SU-DHL-6 (cell line): ENCODE measurements at regions not wholly inside any gene's neighbourhood (a gene's known extent, or its start where the extent isn't known, plus 50 kb on each side); places are given as distances from the start of the nearest gene placed in this dataset.
A peak's percentile ranks its signal among the peaks of the same experiment; 100 is the strongest.

ENCODE experiments used
- H2AFZ ChIP-seq: fragments of 200-600 bp; sonication (generic); 2 replicates; pipeline ENCODE4 v1.6.1; 2014; ENCODE audit warnings: low read depth, mild to moderate bottlenecking, moderate library complexity, mixed read lengths, antibody characterized with exemption, low read length; ENCODE audit not compliant: severe bottlenecking
- H3F3A ChIP-seq: fragments of 200-600 bp; shearing (Covaris generic); 2 replicates; pipeline ENCODE4 v1.6.0; 2016; ENCODE audit warnings: antibody characterized with exemption, mild to moderate bottlenecking; ENCODE audit not compliant: insufficient read depth
- H3K27ac ChIP-seq: fragments of 200-600 bp; sonication (generic); 2 replicates; pipeline ENCODE4 v1.5.1; 2016; ENCODE audit warnings: low read depth, mild to moderate bottlenecking, low read length, moderate library complexity, mixed read lengths
- H3K27me3 ChIP-seq: fragments of 200-600 bp; sonication (generic), shearing (Covaris generic); 2 replicates; pipeline ENCODE4 v1.6.0; 2014; ENCODE audit warnings: mild to moderate bottlenecking, low read length
- H3K36me3 ChIP-seq: fragments of 200-600 bp; sonication (generic); 2 replicates; pipeline ENCODE4 v1.6.1; 2014; ENCODE audit warnings: mild to moderate bottlenecking, low read length, mixed read lengths
- H3K4me2 ChIP-seq: fragments of 300-600, 200-600 bp; shearing (Covaris generic), sonication (generic); 2 replicates; pipeline ENCODE4 v1.6.0; 2014; ENCODE audit warnings: low read length, low read depth, mild to moderate bottlenecking; ENCODE audit not compliant: poor library complexity, severe bottlenecking
- H3K4me3 ChIP-seq: fragments of 200-600 bp; sonication (generic); 2 replicates; pipeline ENCODE4 v1.5.1; 2014; ENCODE audit warnings: antibody characterized with exemption, low read length, mild to moderate bottlenecking, mixed read lengths; ENCODE audit not compliant: insufficient read depth, poor library complexity, severe bottlenecking
- H3K79me2 ChIP-seq: fragments of 200-600 bp; sonication (generic); 2 replicates; pipeline ENCODE4 v1.6.1; 2014; ENCODE audit warnings: mild to moderate bottlenecking, low read length, moderate library complexity; ENCODE audit not compliant: insufficient read depth
- H3K9ac ChIP-seq: fragments of 200-600 bp; sonication (generic); 2 replicates; pipeline ENCODE4 v1.7.0; 2014; ENCODE audit warnings: mild to moderate bottlenecking, low read length
- H3K9me2 ChIP-seq: fragments of 200-600 bp; sonication (generic); replicated peaks from 2 replicates; pipeline ENCODE4 v1.6.1; 2014; ENCODE audit warnings: low read length; ENCODE audit not compliant: insufficient read depth
- H3K9me3 ChIP-seq: fragments of 200-600 bp; sonication (generic); 2 replicates; pipeline ENCODE4 v1.6.1; 2014; ENCODE audit warnings: low read length, mixed read lengths; ENCODE audit not compliant: insufficient read depth
- H4K20me1 ChIP-seq: fragments of 200-600 bp; sonication (generic); 2 replicates; pipeline ENCODE4 v1.6.1; 2014; ENCODE audit warnings: low read depth, mild to moderate bottlenecking, antibody characterized with exemption, low read length, moderate library complexity, mixed read lengths
- CTCF ChIP-seq: fragments of 200-600 bp; sonication (generic); IDR thresholded peaks from one replicate; pipeline ENCODE4 v1.5.1; 2017; ENCODE audit warnings: antibody characterized with exemption, mild to moderate bottlenecking, low read length, moderate library complexity; ENCODE audit not compliant: insufficient read depth, poor library complexity, severe bottlenecking
- EZH2phosphoT487 ChIP-seq: fragments of 200-600 bp; sonication (generic), shearing (Covaris generic); conservative IDR thresholded peaks from 2 replicates; pipeline ENCODE4 v1.6.1; 2018; ENCODE audit warnings: mild to moderate bottlenecking, antibody characterized with exemption, low read length, moderate library complexity, mixed read lengths

DNA sequence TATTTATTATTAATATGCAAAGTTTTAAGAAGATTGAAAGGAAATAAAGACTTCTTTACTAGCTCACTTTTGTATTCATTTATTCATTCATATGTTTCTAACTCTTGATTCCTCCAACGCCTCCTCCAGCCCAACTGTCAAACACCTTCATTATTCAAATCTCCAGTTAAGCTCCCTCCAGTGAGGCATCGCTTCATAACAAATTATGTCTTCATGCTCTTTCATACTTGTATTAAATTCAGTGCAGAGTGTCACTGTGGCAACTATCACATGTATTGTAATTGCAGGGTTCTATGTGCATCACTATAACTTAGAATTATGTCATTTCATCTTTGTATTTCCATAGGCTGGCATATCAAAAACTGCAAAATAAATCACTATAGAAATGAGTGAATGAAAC, 1394.2 kb upstream of the PCDH7 start:
- no peaks in the 10 kb centered on the region for H3F3A ChIP-seq
- no peak overlapping the region for H2AFZ ChIP-seq
- no peak overlapping the region for H3K9ac ChIP-seq
- no peaks in the 10 kb centered on the region for H3K27me3 ChIP-seq
- no peaks in the 10 kb centered on the region for H3K79me2 ChIP-seq
- no peaks in the 10 kb centered on the region for H3K9me3 ChIP-seq
- no peaks in the 10 kb centered on the region for H4K20me1 ChIP-seq
- no peak overlapping the region for H3K27ac ChIP-seq
- no peak overlapping the region for H3K4me2 ChIP-seq
- no peaks in the 10 kb centered on the region; the same call in 1 of the 2 replicates for H3K36me3 ChIP-seq
- no peak for TF ChIP-seq CTCF
- TF ChIP-seq EZH2phosphoT487: no peak
- H3K4me3 ChIP-seq: no peak overlapping the region
- no peaks in the 10 kb centered on the region for H3K9me2 ChIP-seq

GRCh38 chr4:29326816-29327215, 1393.4 kb upstream of the PCDH7 start:
- no peak overlapping the region for H3K9ac ChIP-seq
- no peak overlapping the region for H3K4me2 ChIP-seq
- no peaks in the 10 kb centered on the region for H3K9me2 ChIP-seq
- no peaks in the 10 kb centered on the region for H4K20me1 ChIP-seq
- H3K36me3 ChIP-seq: no peaks in the 10 kb centered on the region; the same call in 1 of the 2 replicates
- H3K4me3 ChIP-seq: no peak overlapping the region
- no peaks in the 10 kb centered on the region for H3F3A ChIP-seq
- TF ChIP-seq EZH2phosphoT487 (no peak), CTCF (no peak)
- H3K79me2 ChIP-seq: no peaks in the 10 kb centered on the region
- no peak overlapping the region for H3K27ac ChIP-seq
- no peaks in the 10 kb centered on the region for H3K27me3 ChIP-seq
- H2AFZ ChIP-seq: peak overlapping the region; percentile 34
- no peaks in the 10 kb centered on the region for H3K9me3 ChIP-seq

- Histone ChIP-seq H3K9me3 (no peaks in the 10 kb centered on the region), H4K20me1 (no peaks in the 10 kb centered on the region), H3K27me3 (no peaks in the 10 kb centered on the region), H3K79me2 (no peaks in the 10 kb centered on the region), H3F3A (no peaks in the 10 kb centered on the region), H2AFZ (no peak overlapping the region), H3K4me2 (no peak overlapping the region), H3K4me3 (no peak overlapping the region), H3K36me3 (no peaks in the 10 kb centered on the region), H3K9me2 (no peaks in the 10 kb centered on the region), H3K9ac (no peak overlapping the region), H3K27ac (no peak overlapping the region)
- TF ChIP-seq CTCF: no peak
- TF ChIP-seq EZH2phosphoT487: no peak
Observed at GRCh38 chr4:29336861-29337260, 1383.3 kb upstream of the PCDH7 start.
